ENCODE measurements at regions not wholly inside any gene's neighbourhood (a gene's known extent, or its start where the extent isn't known, plus 50 kb on each side); places are given as distances from the start of the nearest gene placed in this dataset.

GRCh38 chr2:100643906-100644501 is 81.2 kb downstream of the PDCL3 start:
- Histone ChIP-seq H3K9me1 (replicated peaks; ENCODE audit: control insufficient read depth, extremely low read depth, insufficient read depth, low read length) (no peaks in the 10 kb centered on the region), H2AFZ (ENCODE audit: low read depth, low read length) (no peak overlapping the region), H3K36me3 (ENCODE audit: control insufficient read depth in 2 of 2, extremely low read depth in 1 of 2, insufficient read depth in 2 of 2, low read length in 2 of 2) (no peaks in the 10 kb centered on the region), H3K4me1 (ENCODE audit: control insufficient read depth, extremely low read depth, insufficient read depth, low read length) (peaks cover 3% of the 10 kb centered on the region), H3K9me3 (replicated peaks; ENCODE audit: control insufficient read depth, insufficient read depth, low read length) (no peaks in the 10 kb centered on the region), H3K4me2 (ENCODE audit: insufficient read depth, low read length) (no peak overlapping the region), H3K4me3 (replicated peaks in 1 of 3; ENCODE audit: insufficient read depth in 1 of 3, low read depth in 1 of 3, low read length in 3 of 3) (no peak overlapping the region), H4K20me1 (replicated peaks; ENCODE audit: control insufficient read depth, extremely low read depth, insufficient read depth, low read length) (no peaks in the 10 kb centered on the region), H3K9ac (replicated peaks; ENCODE audit: extremely low read depth, insufficient read depth, low read length) (no peak overlapping the region), H3K79me2 (ENCODE audit: control insufficient read depth, insufficient read depth, low read length) (no peaks in the 10 kb centered on the region), H3K27me3 (ENCODE audit: control insufficient read depth in 2 of 2, insufficient read depth in 2 of 2, low read length in 2 of 2) (peaks cover 0 to 2% of the 10 kb centered on the region in 2 experiments), H3K27ac (ENCODE audit: insufficient read depth, low read depth, low read length) (no peak overlapping the region)
- intact Hi-C loops (cut with micrococcal nuclease) (no loop called here), dilution Hi-C loops (cut with MboI; ENCODE audit: extremely low pct_ligation_motif_present, low sequenced_read_pairs) (no loop called here)
- no peak for TF ChIP-seq EZH2 (IDR thresholded peaks at IDR 0.05; ENCODE audit: borderline replicate concordance, low read depth, low read length, severe bottlenecking)
- TF ChIP-seq JUN (IDR thresholded peaks at IDR 0.05; ENCODE audit: borderline replicate concordance, insufficient read depth, insufficient read length, low read depth) = no peak
- TF ChIP-seq GATA2 (IDR thresholded peaks at IDR 0.05; ENCODE audit: insufficient read depth, insufficient read length, low read depth, low read length) = no peak
- TF ChIP-seq MYC (IDR thresholded peaks at IDR 0.05; ENCODE audit: low read depth, low read length) = no peak
- TF ChIP-seq FOS (IDR thresholded peaks at IDR 0.05; ENCODE audit: borderline replicate concordance, insufficient read depth, low read length) = no peak
- TF ChIP-seq MAX (IDR thresholded peaks at IDR 0.05; ENCODE audit: insufficient read depth, insufficient read length) = no peak
- no peak for TF ChIP-seq POLR2AphosphoS5 (IDR thresholded peaks at IDR 0.05; ENCODE audit: insufficient read depth, low read depth, low read length)
- TF ChIP-seq, protein P1, sequence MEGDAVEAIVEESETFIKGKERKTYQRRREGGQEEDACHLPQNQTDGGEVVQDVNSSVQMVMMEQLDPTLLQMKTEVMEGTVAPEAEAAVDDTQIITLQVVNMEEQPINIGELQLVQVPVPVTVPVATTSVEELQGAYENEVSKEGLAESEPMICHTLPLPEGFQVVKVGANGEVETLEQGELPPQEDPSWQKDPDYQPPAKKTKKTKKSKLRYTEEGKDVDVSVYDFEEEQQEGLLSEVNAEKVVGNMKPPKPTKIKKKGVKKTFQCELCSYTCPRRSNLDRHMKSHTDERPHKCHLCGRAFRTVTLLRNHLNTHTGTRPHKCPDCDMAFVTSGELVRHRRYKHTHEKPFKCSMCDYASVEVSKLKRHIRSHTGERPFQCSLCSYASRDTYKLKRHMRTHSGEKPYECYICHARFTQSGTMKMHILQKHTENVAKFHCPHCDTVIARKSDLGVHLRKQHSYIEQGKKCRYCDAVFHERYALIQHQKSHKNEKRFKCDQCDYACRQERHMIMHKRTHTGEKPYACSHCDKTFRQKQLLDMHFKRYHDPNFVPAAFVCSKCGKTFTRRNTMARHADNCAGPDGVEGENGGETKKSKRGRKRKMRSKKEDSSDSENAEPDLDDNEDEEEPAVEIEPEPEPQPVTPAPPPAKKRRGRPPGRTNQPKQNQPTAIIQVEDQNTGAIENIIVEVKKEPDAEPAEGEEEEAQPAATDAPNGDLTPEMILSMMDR (IDR thresholded peaks at IDR 0.05; ENCODE audit: extremely low read depth in 1 of 2, insufficient read depth in 1 of 2, low read depth in 1 of 2, low read length in 2 of 2) = no peak
- TF ChIP-seq POLR2A (IDR thresholded peaks at IDR 0.05; ENCODE audit: low read depth, low read length) = no peak
- ChIA-PET CTCF (no interaction called here), POLR2A (no interaction called here)
- FAIRE-seq (no peak), DNase-seq (ENCODE audit: low read depth, low spot score) (no peak)
- no TSS peak for BruUV-seq (replicated peaks)
